GM18511 (cell line): ENCODE measurements at regions not wholly inside any gene's neighbourhood (a gene's known extent, or its start where the extent isn't known, plus 50 kb on each side); places are given as distances from the start of the nearest gene placed in this dataset.

Experiments
- ATAC-seq: cut with Tn5 transposase; IDR thresholded peaks from one replicate; pipeline ENCODE4 v1.9.1; 2021; ENCODE audit warnings: mild to moderate bottlenecking, moderate library complexity; ENCODE audit not compliant: unreplicated experiment

DNA sequence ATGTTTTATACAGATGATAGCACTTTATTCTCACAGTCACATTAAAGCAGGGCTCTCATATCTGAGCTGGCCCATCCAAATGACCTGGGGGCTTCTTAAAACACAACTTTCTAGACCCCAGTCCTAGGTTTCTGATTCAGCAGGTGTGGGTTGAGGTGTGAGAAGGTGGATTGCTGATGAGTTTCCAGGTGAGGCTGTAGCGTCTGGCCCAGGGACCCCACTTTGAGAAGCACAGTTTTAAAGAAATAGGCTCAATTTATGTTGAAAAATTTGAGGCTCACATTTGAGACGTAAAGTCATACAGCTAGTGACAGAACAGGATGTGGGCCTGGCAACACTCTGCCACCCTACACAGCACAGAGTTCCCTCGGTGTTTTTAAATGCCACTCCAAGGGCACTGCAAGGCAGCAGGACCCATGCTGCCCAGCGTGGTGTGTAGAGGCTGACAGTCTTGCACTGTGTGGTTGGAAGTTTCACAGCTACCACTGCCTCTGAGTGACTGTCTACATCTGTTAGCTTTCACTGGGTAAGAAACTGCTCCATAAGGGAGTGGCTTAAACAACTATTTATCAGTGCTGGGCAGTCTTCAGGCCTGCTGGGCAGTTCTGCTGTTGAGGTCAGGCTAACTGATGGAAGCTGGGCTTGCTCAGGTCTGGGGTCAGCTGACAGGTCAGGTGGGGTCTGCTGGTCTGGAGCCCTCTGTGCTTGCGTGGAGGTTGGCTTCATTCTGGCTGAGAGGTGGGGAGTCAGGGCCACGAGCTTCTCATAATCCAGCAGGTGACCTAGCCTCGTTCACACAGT lies 319.7 kb downstream of the CXCL12 start:
- ATAC-seq = no peak

DNA sequence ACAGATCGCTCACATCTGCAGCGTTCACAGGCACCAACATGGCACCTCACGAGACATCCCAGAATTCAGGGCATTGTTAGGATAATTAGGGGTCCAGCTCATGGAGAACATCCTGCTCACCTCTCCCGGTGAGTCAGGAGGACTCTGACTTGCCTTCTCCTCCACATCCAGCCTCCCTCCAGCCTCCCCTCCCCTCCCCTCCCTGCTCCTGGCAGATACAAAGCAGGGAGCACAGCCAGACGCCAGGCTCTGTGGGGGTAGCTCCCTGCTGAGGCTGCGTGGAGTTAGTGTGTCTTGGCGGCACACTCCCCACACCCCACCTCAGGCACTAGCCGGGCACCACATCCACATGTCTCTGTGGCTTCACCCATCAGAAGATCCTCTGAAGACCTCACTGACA lies 320.6 kb downstream of the CXCL12 start:
- ATAC-seq = no peak

DNA sequence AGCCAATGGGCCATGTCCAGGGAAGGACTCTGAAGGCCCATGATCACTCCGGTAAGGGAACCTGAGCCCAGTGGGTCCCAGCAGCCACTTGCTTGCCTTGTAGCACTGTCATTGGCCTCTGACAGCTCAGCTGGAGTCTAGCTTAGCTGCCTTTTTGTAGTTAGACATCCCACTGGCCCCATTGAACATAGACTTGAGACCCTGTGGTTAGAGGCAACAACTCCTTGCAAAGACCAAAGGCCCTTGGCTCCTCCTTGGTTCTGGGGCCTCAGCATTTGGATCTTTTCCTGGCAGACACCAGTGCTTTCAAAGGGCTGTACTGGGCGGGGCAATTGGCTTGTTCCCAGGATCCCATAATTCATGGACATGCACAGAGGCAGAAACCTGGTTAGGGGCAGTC lies 321.2 kb downstream of the CXCL12 start:
- no peak for ATAC-seq

DNA sequence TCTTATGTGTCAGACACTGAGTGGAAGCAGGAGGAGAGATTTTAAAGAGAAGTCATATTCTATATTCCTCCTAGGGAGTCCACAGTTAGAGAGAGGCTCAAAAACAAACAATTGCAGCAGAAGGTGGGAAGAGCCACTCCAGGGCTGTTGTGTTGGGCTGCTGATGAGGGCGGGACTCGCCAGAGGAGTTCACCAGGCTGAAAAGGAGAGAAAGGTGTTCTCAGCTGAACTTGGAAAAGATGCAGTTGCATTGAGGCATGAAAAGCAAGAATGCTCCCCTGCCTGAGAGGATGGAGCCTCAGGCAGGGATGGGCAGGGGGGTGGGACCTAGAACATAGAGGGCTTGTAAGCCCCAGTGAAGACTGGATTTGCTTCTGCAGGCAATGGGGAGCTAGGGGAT lies 324.2 kb downstream of the CXCL12 start:
- no peak for ATAC-seq

DNA sequence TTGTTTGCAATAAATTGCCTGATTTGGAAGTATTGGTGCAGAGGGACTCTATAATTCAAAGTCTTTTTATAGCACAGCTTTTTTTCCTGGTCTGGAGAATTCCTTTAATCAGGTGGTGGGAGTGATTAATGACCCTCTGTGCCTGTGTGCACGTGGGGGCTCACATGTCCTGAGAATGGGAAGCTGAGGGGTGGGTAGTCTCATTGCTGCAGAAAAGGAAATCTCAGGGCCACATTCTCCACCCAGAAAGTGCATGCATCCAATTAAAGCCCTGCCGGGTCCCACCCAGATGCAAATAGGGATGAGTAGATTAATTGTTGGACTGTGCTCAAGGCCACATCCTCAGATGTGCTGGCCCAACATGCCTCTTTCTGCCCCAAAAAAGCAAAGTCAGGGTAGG lies 324.7 kb downstream of the CXCL12 start:
- ATAC-seq = no peak

DNA sequence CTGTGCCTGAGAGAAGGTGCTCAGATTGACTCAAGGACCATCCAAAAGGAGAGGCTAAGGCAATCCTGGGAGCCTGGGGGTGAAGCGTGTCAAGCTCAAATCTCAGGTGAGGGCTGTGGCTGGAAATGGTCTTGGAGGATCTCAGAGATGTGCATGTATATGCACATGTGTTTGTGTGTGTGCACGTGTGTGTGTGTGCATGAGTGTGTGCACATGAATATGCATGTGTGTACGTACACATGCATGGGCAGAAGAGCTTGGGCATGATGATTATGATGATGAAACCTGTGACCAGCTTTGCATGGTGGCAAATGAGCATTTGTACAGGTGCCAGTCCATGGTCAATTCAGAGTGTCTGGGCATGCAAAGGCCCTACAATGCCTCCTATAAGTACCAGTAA lies 326.6 kb downstream of the CXCL12 start:
- no peak for ATAC-seq

DNA sequence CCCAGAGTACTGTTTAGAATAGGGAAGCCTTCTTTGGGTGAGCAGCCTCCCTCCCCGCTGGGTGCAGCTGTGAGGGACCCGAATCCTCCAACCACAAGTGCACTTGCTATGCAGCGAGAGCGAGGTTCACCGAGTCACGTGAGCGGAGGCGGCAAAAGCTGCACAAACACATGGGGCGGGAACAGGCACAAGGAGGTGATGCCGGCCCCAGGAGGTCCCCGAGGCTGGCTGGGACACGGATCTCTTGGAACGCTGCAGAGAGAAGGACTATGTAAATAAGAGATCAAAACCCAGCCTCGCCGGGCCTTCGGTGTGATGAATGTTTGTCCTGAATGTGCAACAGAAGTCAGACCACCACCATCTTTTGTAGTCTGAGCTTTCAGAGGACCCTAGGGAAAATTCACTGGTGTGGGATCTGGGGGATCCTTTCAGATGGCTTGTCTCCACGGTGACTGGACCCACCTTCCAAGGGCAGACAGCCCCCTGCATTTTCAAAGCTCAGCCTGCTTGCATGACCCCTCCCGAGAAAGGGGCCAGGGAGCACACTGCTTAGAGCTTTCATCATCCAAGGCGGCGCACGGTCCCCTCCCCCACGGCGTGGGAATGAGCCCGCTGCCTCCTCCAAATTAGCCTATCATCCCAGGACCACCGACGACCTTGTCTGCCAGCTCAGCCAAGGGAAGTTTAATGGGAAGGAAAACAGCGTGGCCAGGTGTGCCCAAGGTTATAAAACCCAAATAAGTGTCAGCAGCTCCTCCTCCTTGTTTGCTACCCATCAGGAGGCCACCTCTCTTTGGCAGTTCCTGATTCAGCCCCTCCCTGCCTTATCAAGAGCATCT lies 327.7 kb downstream of the CXCL12 start:
- no peak for ATAC-seq

DNA sequence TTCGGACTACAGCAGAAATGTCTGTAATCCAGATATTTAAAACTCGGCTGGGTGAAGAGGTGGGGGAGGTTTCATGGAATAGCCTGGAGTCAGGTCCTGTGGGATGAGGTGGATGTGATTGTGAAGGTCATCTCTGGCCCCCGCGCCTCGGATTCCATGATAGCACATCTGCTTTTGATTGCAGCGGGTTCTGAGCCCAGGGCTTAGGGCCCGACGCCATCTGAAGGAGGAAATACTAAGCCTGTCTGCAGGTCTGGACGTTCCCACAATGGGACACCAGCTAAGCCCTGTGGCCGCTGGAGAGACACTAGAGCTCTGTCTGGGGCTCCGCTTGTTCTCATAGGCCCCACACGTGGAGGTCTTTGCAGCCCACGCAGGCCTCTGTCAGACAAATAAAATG lies 328.7 kb downstream of the CXCL12 start:
- no peak for ATAC-seq

DNA sequence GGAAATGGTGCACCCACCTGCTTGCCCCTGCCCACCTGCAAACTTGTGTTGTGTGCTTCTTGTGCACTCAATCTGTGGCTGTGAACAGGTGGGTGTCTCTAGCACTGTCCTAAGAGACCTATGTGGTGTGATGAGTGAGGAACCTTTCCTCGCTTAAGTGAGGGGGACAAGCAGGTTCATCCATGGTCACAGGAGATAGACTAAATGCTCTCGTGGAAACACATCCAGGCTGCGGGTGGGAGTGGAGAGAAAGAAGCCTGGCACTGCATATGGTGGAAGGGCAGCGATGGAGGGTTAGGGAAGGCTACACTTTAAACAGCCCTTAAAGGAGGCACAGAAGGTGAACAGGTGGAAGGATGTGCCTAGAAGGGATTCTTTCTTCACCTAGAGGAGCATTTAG lies 330.9 kb downstream of the CXCL12 start:
- ATAC-seq = no peak

DNA sequence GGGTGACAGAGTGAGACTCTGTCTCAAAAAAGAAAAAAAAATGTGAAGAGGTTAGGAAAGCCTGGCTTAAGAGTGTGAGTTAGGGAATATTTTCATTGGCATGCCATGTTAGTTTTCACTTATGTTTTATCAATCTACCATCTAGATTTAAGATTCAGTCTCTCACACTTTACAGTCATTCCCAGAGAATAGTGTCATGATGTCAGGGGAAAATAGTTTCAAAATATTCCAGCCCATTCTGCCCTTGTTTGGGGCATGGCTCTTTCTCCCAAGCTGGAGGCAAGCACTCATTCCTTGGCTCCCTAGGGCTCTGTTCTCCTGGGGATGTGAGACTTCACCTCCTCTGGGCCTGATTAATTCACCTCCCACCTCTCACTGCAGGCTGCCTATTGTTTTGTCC lies 331.5 kb downstream of the CXCL12 start:
- ATAC-seq = no peak

DNA sequence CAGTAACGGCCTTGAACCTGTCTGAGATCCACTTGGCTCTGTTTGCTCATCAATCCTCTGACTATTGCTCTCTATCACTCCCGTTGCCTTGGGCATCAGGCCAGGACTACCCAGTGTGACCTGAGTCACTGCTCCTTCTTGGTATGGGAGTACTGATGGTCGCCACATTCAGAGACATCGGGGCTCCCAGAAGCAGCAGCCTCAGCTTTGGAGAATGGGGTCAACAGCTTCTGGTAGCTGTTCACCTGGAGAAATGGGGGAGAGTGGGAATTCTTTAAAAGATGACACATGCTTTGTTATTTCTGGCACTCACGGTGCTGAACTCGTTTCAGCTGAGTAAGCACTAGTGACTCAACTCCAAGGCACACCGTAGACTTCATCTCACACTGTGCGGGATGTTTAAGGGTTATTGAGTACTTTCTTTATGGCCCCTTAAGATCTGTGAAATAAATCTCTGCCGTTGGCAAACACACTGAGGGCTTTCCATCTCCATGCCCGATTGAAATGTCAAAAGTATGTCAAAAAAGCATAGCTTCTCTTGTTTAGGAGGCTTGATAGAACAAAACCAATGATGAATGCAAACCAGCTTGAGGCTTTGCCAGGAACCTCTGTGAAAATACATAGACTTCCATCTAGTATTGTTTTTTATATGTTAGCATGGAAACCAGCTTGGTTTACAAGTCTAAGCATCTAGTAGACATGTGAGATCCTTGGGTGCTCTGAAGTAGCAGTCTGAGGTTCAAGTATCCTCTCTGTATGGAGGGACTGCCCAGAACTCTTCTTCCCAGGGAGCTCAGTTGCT lies 333.1 kb downstream of the CXCL12 start:
- no peak for ATAC-seq

DNA sequence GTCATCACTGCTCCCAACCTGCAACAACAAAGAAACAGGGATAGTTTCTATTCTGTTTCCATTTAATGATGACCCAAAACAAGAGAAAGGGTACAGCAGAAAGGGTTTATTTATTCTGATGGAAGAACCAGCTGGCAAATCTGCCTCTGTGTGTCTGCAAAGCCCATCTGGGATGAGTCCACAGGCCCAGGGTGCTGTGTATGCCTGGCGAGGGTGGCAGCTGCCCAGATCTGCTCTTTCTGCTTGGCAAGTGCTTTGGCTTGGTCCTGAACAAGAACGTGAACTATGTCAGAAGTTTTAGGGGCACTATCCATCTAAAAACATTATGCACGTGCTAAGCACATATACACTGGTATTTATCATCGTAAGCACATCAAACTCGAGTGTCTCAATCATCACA lies 333.8 kb downstream of the CXCL12 start:
- ATAC-seq = no peak

DNA sequence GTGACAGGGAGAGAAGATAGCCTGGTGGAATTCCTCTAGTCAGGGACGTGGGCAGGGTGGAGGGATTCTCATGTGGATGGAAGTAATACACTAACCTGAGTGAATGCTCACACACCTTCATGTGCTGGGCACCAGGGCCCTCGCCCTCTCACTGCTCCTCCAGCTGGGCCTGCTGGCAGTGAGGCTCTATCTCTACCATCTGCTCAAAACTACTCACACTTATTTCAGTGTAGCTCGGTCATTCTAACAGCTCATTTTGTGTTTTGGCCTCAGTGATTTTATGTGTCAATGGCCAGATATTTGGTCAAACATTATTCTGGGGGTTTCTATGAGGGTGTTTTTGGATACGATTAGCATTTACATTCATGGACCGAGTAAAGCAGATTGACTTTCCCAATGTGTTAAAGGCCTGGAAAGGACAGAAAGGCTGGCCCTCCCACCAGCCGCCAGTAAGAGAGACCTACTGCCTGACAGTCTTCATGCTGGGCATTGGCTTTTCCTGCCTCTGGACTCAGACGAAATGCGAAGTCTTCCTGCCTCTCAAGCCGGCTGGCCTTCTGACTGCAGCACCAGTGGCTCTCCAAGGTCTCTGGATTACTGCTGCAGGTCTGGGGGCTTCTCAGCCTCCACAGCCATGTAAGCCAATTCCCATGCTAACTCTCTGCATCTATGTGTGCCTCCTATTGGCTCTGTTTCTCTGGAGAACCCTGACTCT lies 335.4 kb downstream of the CXCL12 start:
- ATAC-seq = no peak

DNA sequence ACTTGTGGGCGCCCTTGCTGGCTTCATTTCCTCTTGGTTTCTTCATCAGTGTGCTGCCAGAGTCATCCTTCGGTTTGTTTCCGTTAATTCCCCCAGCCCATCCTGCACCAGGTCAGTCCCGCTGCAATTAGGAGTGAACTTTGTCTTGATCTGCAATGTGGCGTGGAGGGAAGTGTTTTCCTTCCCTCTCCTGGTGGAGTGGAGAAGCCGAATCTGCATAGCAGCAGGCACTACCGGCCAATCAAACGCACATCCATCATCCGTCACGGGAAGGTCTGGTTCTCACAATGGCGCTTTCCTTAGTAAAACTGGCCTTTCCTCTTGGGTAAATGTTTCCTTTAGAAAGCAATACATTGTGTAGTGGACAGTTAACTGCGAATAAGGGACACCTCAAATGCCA lies 337.5 kb downstream of the CXCL12 start:
- no peak for ATAC-seq

DNA sequence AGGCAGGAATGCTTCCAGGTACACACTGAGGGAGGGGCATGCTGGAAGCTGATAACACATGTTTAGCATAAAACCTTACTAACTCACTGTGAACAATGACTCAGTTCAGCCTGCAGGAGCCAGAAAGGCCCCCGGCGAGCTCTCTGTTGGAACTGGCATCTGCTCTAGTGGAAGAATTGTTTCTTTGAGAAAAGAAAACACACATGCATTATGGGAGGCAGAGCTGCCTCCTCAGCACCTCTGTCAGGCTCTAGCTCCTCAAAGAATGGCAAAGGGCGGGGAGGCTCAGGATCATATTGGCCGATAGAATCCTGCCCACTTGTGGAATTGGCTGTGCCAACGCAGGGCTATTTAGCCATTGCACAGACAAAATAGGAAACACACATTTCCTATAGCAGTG lies 338.3 kb downstream of the CXCL12 start:
- ATAC-seq = no peak

DNA sequence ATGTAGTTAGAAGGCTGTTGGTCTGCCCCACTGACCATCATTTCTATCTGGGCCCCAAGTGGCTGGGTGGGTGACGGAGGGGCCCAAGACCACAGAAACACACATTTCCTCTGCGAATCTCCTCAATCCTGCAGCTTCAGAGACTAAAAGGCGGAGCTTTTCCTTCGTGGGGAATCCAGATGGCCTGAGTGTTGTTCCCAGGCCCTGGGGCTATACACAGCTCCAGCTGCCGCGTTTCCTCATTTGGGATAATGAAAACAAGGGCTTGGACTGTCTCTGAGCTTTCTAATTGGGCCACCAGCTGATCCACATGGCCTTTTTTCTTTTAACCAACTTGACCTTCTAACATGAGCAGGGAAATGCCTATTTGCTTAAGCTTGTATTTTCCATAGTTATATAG lies 339.9 kb downstream of the CXCL12 start:
- no peak for ATAC-seq

DNA sequence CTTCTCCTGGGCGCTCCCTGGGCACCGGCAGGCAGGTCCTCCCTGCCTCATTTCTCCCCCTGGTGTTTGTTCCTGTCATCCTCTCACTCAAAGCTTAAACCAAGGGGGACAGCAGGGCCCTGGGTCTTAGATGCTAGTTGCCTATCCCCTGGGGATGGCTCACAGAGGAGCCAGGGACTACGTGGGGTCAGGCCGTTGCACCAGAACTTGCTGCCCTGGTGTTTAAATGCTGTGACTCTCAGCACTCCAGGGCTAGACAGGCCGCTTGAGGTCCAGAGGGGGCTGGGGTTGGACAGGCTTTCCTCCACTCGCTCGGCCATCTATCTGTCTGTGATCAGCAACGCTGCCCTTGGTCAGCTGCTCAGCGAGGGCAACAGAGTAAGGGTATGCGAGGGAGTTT lies 340.3 kb downstream of the CXCL12 start:
- ATAC-seq = no peak

DNA sequence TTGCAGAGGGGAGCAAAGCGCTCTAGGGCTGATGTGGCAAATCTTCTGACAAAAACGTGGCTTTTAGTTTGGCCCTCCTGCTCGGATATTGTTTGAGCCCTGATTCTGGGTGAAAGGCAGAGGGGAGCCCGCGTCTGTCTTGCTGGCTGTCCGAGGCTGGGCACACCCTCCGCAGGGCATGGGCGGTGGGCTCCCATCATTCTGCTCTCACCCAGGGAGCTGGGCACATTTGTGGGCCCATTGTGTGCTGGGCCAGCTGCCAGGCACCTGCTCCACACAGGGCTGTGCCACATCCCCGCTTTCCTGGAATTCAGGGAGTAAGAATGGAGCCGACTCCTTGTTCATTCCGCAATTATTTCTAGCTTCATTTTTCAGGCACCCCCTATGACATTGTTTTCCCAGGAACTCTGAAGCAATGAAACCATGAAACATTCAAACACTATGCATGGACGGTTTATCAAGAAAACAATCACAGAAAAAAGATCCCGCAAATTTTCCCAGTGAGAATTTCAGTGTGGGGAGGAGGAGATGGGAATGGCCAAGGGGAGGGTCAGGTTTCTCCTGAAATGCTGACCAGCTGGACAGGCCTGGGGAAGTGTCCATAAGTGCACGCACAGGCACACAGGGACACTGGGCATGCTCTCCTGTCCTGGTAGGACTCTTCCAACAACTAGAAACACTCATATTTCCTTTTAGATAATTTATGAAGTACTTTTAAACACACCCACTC lies 341.1 kb downstream of the CXCL12 start:
- ATAC-seq = no peak

DNA sequence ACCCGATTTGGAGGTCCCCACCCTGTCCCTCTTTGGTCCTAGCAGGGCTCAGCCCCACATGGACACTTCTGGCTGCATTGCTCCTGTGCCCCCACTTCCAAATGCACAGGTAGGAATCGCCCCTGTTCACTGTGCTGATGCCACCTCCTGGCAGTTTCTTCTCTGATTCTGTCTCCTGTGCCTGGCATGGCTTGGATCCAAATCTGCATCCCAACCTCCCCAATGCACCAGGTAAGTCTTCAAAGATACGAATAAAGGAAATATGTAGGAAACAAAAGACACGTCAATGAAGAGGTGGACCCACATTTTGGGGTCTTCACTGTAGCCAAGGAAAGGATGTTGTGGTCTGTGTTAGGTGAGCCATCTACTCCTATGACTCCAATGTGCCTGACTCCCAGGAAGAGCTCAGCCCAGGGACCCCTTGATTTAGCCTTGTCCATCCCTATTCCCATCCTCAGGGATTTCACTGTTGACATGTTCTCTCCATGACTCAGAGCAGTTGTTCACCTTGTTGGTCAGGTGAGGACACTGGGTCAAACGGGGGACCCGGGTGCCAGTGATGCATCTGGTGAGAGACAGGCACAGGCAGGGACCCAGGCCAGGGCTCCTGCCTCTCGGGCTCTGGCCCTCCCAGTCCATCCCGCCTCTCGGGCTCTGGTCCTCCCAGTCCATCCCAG lies 341.8 kb downstream of the CXCL12 start:
- no peak for ATAC-seq
